ENCODE measurements at regions not wholly inside any gene's neighbourhood (a gene's known extent, or its start where the extent isn't known, plus 50 kb on each side); places are given as distances from the start of the nearest gene placed in this dataset.

DNA sequence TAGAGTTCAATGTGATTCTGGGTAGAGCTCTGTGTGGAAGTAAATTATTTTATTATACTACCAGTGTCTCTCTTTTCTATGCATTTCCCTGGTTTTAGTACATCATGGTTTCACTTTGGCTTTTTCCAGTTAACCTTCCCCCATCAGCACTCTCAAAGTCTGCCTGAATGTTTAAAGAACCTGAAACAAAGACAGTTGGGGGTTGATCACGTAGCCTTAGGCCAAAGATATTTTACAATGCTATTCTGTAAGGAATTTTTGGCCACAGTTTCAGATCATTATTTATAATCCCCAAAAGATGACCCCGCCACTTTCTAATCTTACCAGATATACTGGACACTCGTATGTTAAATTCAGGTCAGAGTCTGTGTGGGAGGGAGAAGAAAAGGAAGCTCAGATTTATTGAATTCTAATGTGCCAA is 156.3 kb upstream of the TMC3 start:
- TF ChIP-seq, protein P1, sequence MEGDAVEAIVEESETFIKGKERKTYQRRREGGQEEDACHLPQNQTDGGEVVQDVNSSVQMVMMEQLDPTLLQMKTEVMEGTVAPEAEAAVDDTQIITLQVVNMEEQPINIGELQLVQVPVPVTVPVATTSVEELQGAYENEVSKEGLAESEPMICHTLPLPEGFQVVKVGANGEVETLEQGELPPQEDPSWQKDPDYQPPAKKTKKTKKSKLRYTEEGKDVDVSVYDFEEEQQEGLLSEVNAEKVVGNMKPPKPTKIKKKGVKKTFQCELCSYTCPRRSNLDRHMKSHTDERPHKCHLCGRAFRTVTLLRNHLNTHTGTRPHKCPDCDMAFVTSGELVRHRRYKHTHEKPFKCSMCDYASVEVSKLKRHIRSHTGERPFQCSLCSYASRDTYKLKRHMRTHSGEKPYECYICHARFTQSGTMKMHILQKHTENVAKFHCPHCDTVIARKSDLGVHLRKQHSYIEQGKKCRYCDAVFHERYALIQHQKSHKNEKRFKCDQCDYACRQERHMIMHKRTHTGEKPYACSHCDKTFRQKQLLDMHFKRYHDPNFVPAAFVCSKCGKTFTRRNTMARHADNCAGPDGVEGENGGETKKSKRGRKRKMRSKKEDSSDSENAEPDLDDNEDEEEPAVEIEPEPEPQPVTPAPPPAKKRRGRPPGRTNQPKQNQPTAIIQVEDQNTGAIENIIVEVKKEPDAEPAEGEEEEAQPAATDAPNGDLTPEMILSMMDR (IDR thresholded peaks at IDR 0.05; ENCODE audit: low read length) = no peak
- no peak for TF ChIP-seq EZH2phosphoT487 (IDR thresholded peaks at IDR 0.05; ENCODE audit: low read length)
- TF ChIP-seq EZH2 (optimal IDR thresholded peaks at IDR 0.05; ENCODE audit: low read depth, low read length) = no peak

Measured in MM.1S (cell line).